ENCODE measurements at regions not wholly inside any gene's neighbourhood (a gene's known extent, or its start where the extent isn't known, plus 50 kb on each side); places are given as distances from the start of the nearest gene placed in this dataset.

GRCh38 chr14:97107760-97108159 lies 310.6 kb downstream of the VRK1 start:
- TF ChIP-seq POLR2A (IDR thresholded peaks at IDR 0.05; ENCODE audit: low read depth, low read length) (no peak), CTCF (conservative IDR thresholded peaks at IDR 0.05; ENCODE audit: low read depth, low read length) (no peak), RAD21 (IDR thresholded peaks at IDR 0.05; ENCODE audit: low read length) (no peak), ELK1 (IDR thresholded peaks at IDR 0.05; ENCODE audit: borderline replicate concordance, low read depth, low read length) (no peak)

All from IMR-90 (cell line).